ENCODE measurements at regions not wholly inside any gene's neighbourhood (a gene's known extent, or its start where the extent isn't known, plus 50 kb on each side); places are given as distances from the start of the nearest gene placed in this dataset.

- no peaks in the 10 kb centered on the region for H3K9me3 Mint-ChIP-seq
- no peaks in the 10 kb centered on the region for H3K4me1 Mint-ChIP-seq
- no peaks in the 10 kb centered on the region for H3K27me3 Mint-ChIP-seq (ENCODE audit: low read depth)
- TF ChIP-seq, protein P1, sequence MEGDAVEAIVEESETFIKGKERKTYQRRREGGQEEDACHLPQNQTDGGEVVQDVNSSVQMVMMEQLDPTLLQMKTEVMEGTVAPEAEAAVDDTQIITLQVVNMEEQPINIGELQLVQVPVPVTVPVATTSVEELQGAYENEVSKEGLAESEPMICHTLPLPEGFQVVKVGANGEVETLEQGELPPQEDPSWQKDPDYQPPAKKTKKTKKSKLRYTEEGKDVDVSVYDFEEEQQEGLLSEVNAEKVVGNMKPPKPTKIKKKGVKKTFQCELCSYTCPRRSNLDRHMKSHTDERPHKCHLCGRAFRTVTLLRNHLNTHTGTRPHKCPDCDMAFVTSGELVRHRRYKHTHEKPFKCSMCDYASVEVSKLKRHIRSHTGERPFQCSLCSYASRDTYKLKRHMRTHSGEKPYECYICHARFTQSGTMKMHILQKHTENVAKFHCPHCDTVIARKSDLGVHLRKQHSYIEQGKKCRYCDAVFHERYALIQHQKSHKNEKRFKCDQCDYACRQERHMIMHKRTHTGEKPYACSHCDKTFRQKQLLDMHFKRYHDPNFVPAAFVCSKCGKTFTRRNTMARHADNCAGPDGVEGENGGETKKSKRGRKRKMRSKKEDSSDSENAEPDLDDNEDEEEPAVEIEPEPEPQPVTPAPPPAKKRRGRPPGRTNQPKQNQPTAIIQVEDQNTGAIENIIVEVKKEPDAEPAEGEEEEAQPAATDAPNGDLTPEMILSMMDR (conservative IDR thresholded peaks at IDR 0.05) = no peak
- no peak overlapping the region for H3K27ac Mint-ChIP-seq (ENCODE audit: unreplicated experiment)
- no peak for DNase-seq (ENCODE audit: low read depth, low spot score)
- no peaks in the 10 kb centered on the region for H3K36me3 Mint-ChIP-seq (ENCODE audit: low read depth)
- H3K4me3 Mint-ChIP-seq = no peak overlapping the region
These were observed 670.2 kb upstream of the SORCS1 start for GRCh38 chr10:107834706-107835105.

GRCh38 chr10:107831772-107832171 is 667.3 kb upstream of the SORCS1 start:
- H3K27me3 Mint-ChIP-seq (ENCODE audit: low read depth) = no peaks in the 10 kb centered on the region
- TF ChIP-seq, protein P1 (conservative IDR thresholded peaks at IDR 0.05) = no peak
- H3K36me3 Mint-ChIP-seq (ENCODE audit: low read depth) = no peaks in the 10 kb centered on the region
- no peak for DNase-seq (ENCODE audit: low read depth, low spot score)
- H3K4me3 Mint-ChIP-seq = no peak overlapping the region
- H3K9me3 Mint-ChIP-seq = no peaks in the 10 kb centered on the region
- H3K4me1 Mint-ChIP-seq = no peaks in the 10 kb centered on the region
- no peak overlapping the region for H3K27ac Mint-ChIP-seq (ENCODE audit: unreplicated experiment)

- no peaks in the 10 kb centered on the region for H3K36me3 Mint-ChIP-seq (ENCODE audit: low read depth)
- no peak overlapping the region for H3K27ac Mint-ChIP-seq (ENCODE audit: unreplicated experiment)
- H3K27me3 Mint-ChIP-seq (ENCODE audit: low read depth) = no peaks in the 10 kb centered on the region
- TF ChIP-seq, protein P1 (conservative IDR thresholded peaks at IDR 0.05) = no peak
- DNase-seq (ENCODE audit: low read depth, low spot score) = no peak
- no peaks in the 10 kb centered on the region for H3K4me1 Mint-ChIP-seq
- H3K4me3 Mint-ChIP-seq = no peak overlapping the region
- H3K9me3 Mint-ChIP-seq = no peaks in the 10 kb centered on the region
These were observed 664.7 kb upstream of the SORCS1 start for GRCh38 chr10:107829161-107829560.

DNA sequence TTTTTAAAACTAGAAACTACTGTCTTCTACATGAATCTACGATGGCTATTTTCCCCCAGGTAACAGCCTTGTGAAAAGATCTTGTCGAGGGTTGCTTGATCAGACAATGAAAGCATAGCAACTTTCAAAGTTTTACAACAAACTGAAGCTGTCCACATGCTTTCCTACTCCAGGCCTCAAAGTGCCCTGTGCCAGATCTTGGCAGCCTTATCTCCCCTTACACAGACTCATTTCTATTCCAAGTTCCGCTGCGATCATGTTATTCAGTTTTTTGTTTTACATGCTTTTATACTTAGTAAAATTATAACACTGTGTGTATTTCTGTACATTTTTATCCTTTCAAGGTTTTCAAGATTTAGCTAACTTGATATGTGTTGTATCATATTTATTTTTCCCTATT is 661.7 kb upstream of the SORCS1 start:
- H3K4me3 Mint-ChIP-seq = no peak overlapping the region
- H3K9me3 Mint-ChIP-seq = no peaks in the 10 kb centered on the region
- H3K27me3 Mint-ChIP-seq (ENCODE audit: low read depth) = no peaks in the 10 kb centered on the region
- DNase-seq (ENCODE audit: low read depth, low spot score) = no peak
- no peak overlapping the region for H3K27ac Mint-ChIP-seq (ENCODE audit: unreplicated experiment)
- no peaks in the 10 kb centered on the region for H3K4me1 Mint-ChIP-seq
- no peaks in the 10 kb centered on the region for H3K36me3 Mint-ChIP-seq (ENCODE audit: low read depth)
- TF ChIP-seq, protein P1 (conservative IDR thresholded peaks at IDR 0.05) = no peak

DNA sequence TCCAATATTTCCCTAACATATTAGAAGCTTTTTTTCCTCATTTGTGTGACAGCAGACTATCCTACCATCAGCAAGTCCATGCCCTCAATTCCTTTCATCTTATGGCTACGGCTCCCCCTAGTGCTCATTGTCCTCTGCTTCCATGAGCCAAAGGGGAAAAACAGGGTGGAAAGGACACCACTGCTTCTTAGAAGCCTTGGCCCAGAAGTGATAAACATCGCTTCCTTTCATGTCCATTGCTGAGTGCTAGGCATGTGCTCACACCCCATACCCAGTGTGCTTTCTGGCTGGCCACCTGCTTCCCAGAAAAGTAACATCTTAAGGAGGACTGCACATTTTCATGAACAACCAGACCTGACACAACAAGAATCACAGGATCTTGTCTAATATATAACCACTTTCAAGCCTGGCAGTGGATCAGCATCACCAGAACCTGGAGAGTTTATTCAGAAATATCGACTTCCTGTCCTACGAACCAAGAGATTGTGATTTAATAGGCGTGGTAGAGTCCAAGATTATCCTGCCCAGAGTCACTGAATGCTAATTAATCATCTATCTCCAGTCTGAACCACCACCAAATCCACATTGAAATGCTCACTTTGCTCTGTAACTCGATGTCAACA is 650.5 kb upstream of the SORCS1 start:
- no peaks in the 10 kb centered on the region for H3K9me3 Mint-ChIP-seq
- no peak overlapping the region for H3K4me3 Mint-ChIP-seq
- TF ChIP-seq, protein P1 (conservative IDR thresholded peaks at IDR 0.05) = peak; percentile 84
- DNase-seq (ENCODE audit: low read depth, low spot score) = peak; percentile 61
- H3K4me1 Mint-ChIP-seq = peaks cover 9% of the 10 kb centered on the region
- H3K27ac Mint-ChIP-seq (ENCODE audit: unreplicated experiment) = no peak overlapping the region
- H3K27me3 Mint-ChIP-seq (ENCODE audit: low read depth) = no peaks in the 10 kb centered on the region
- no peaks in the 10 kb centered on the region for H3K36me3 Mint-ChIP-seq (ENCODE audit: low read depth)

All from neural crest cell (in vitro differentiated cells).